PFSK-1 (cell line): ENCODE measurements at regions not wholly inside any gene's neighbourhood (a gene's known extent, or its start where the extent isn't known, plus 50 kb on each side); places are given as distances from the start of the nearest gene placed in this dataset.

Experiments
- FOXP2 ChIP-seq: optimal IDR thresholded peaks from 2 replicates; pipeline ENCODE3; 2011; ENCODE audit warnings: borderline replicate concordance, control low read depth, inconsistent platforms; ENCODE audit not compliant: insufficient read depth; ENCODE audit errors: extremely low read length, extremely low read depth
- POLR2AphosphoS5 ChIP-seq: IDR thresholded peaks from 2 replicates; pipeline ENCODE4 v1.6.1; 2012; ENCODE audit warnings: low read depth, mild to moderate bottlenecking, control low read depth, low read length, moderate library complexity
- REST ChIP-seq, 2 experiments: IDR thresholded peaks; 2 replicates each; pipeline versions ENCODE4 v1.6.1 to v1.8.0; 2011 to 2012; ENCODE audit warnings: low read depth in 2 of 2, low read length in 2 of 2, control low read depth in 1 of 2, inconsistent platforms in 1 of 2, mild to moderate bottlenecking in 1 of 2, moderate library complexity in 1 of 2; ENCODE audit not compliant: insufficient read depth in 1 of 2
- SIN3A ChIP-seq: IDR thresholded peaks from 2 replicates; pipeline ENCODE4 v1.6.1; 2012; ENCODE audit warnings: mild to moderate bottlenecking, low read length, moderate library complexity, borderline replicate concordance; ENCODE audit not compliant: insufficient read depth
- TAF1 ChIP-seq: IDR thresholded peaks from 2 replicates; pipeline ENCODE4 v1.6.1; 2012; ENCODE audit warnings: low read length, control low read depth, borderline replicate concordance; ENCODE audit not compliant: insufficient read depth

GRCh38 chr11:109521571-109522086 lies 99.6 kb downstream of the C11orf87 start:
- TF ChIP-seq POLR2AphosphoS5 (no peak), TAF1 (no peak), FOXP2 (no peak), REST (IDR thresholded peaks at IDR 0.05; ENCODE audit: insufficient read depth in 1 of 2, low read depth in 2 of 2, low read length in 2 of 2) (no peak), SIN3A (no peak)

- TF ChIP-seq FOXP2 (no peak), REST (IDR thresholded peaks at IDR 0.05; ENCODE audit: insufficient read depth in 1 of 2, low read depth in 2 of 2, low read length in 2 of 2) (no peak), SIN3A (no peak), POLR2AphosphoS5 (no peak)
Observed at GRCh38 chr11:109522116-109522755, 100.2 kb downstream of the C11orf87 start.

GRCh38 chr11:109526061-109526460 lies 104.1 kb downstream of the C11orf87 start:
- TF ChIP-seq TAF1 (no peak), POLR2AphosphoS5 (no peak), FOXP2 (no peak), SIN3A (no peak), REST (IDR thresholded peaks at IDR 0.05; ENCODE audit: insufficient read depth in 1 of 2, low read depth in 2 of 2, low read length in 2 of 2) (no peak)

- TF ChIP-seq FOXP2, result no peak
- TF ChIP-seq TAF1, result no peak
Observed at GRCh38 chr11:109526931-109527330, 104.9 kb downstream of the C11orf87 start.

GRCh38 chr11:109527496-109527895 lies 105.5 kb downstream of the C11orf87 start:
- TF ChIP-seq FOXP2 (no peak), SIN3A (no peak), TAF1 (no peak), POLR2AphosphoS5 (no peak), REST (IDR thresholded peaks at IDR 0.05; ENCODE audit: insufficient read depth in 1 of 2, low read depth in 2 of 2, low read length in 2 of 2) (no peak)
